ENCODE measurements at regions not wholly inside any gene's neighbourhood (a gene's known extent, or its start where the extent isn't known, plus 50 kb on each side); places are given as distances from the start of the nearest gene placed in this dataset.

- no peak for TF ChIP-seq CTCF (IDR thresholded peaks at IDR 0.05 in 2 of 3, conservative IDR thresholded peaks at IDR 0.05 in 1 of 3; ENCODE audit: insufficient read depth in 2 of 3, low read depth in 1 of 3, low read length in 3 of 3)
- no peak for TF ChIP-seq HMGN3 (IDR thresholded peaks at IDR 0.05; ENCODE audit: borderline replicate concordance, extremely low read depth, insufficient read length, low read depth, low read length)
- TF ChIP-seq TCF7 (IDR thresholded peaks at IDR 0.05; ENCODE audit: borderline replicate concordance): no peak
- no peak for TF ChIP-seq SMARCC2 (IDR thresholded peaks at IDR 0.05; ENCODE audit: low read depth)
- no peak for TF ChIP-seq CREBBP (IDR thresholded peaks at IDR 0.05; ENCODE audit: low read depth, low read length)
- no peak for TF ChIP-seq ZNF239 (CRISPR knock-in tag; IDR thresholded peaks at IDR 0.05)
- no peak for TF ChIP-seq SP2 (IDR thresholded peaks at IDR 0.05; ENCODE audit: extremely low read depth, low read depth, low read length, poor library complexity, severe bottlenecking)
- no peak for TF ChIP-seq ETS1 (conservative IDR thresholded peaks at IDR 0.05; ENCODE audit: control insufficient read depth, low read depth, low read length)
- TF ChIP-seq MYC (IDR thresholded peaks at IDR 0.05; ENCODE audit: low read depth, low read length): no peak
- no peak for TF ChIP-seq MYC (CRISPR knock-in tag; IDR thresholded peaks at IDR 0.05; ENCODE audit: borderline replicate concordance, low read depth)
- no peak for TF ChIP-seq YY1 (IDR thresholded peaks at IDR 0.05; ENCODE audit: borderline replicate concordance in 1 of 3, control insufficient read depth in 1 of 3, extremely low read depth in 1 of 3, insufficient read depth in 3 of 3, insufficient read length in 1 of 3, insufficient replicate concordance in 2 of 3, low read depth in 1 of 3, low read length in 2 of 3)
- no peak for TF ChIP-seq NONO (IDR thresholded peaks at IDR 0.05; ENCODE audit: low read depth in 2 of 2, low read length in 1 of 2)
- TF ChIP-seq RAD21 (CRISPR knock-in tag; conservative IDR thresholded peaks at IDR 0.05 in 1 of 2, IDR thresholded peaks at IDR 0.05 in 1 of 2): no peak
Measured at GRCh38 chr2:129803032-129803431, 176.4 kb upstream of the RAB6C start.
